Hepatocyte (in vitro differentiated cells): ENCODE measurements at regions not wholly inside any gene's neighbourhood (a gene's known extent, or its start where the extent isn't known, plus 50 kb on each side); places are given as distances from the start of the nearest gene placed in this dataset.
A peak's percentile ranks its signal among the peaks of the same experiment; 100 is the strongest.

Experiments used
- DNase-seq: peaks from one replicate; pipeline ENCODE4 v3.0.0-alpha.2; 2016; ENCODE audit warnings: low spot score
- H2AFZ ChIP-seq: fragments of 200-600 bp; sonication (generic); 2 replicates; pipeline ENCODE4 v1.6.0; 2016; ENCODE audit warnings: antibody characterized with exemption, mild to moderate bottlenecking
- H3K27ac ChIP-seq: fragments of 200-600 bp; sonication (generic); 2 replicates; pipeline ENCODE4 v1.5.1; 2016; ENCODE audit warnings: mild to moderate bottlenecking
- H3K27me3 ChIP-seq: fragments of 200-600 bp; sonication (generic); 2 replicates; pipeline ENCODE4 v1.6.1; 2016
- H3K36me3 ChIP-seq: fragments of 200-600 bp; sonication (generic); replicated peaks from 2 replicates; pipeline ENCODE4 v1.5.1; 2016; ENCODE audit warnings: low read depth; ENCODE audit not compliant: insufficient read depth
- H3K4me1 ChIP-seq: fragments of 200-600 bp; sonication (generic); 2 replicates; pipeline ENCODE4 v1.5.1; 2016; ENCODE audit warnings: mild to moderate bottlenecking, moderate library complexity; ENCODE audit not compliant: insufficient read depth
- H3K4me2 ChIP-seq: fragments of 200-600 bp; sonication (generic); 2 replicates; pipeline ENCODE4 v1.6.0; 2016
- H3K4me3 ChIP-seq: fragments of 200-600 bp; sonication (generic); 2 replicates; pipeline ENCODE4 v1.5.1; 2016; ENCODE audit warnings: mild to moderate bottlenecking
- H3K79me2 ChIP-seq: fragments of 200-600 bp; sonication (generic); 2 replicates; pipeline ENCODE4 v1.6.0; 2017; ENCODE audit warnings: mild to moderate bottlenecking
- H3K9me2 ChIP-seq: fragments of 200-600 bp; sonication (generic); replicated peaks from 2 replicates; pipeline ENCODE4 v1.6.0; 2017; ENCODE audit warnings: mild to moderate bottlenecking; ENCODE audit not compliant: insufficient read depth
- H3K9me3 ChIP-seq: fragments of 200-600 bp; sonication (generic); 2 replicates; pipeline ENCODE4 v1.5.1; 2016; ENCODE audit warnings: low read depth, mild to moderate bottlenecking
- H4K20me1 ChIP-seq: fragments of 200-600 bp; sonication (generic); 2 replicates; pipeline ENCODE4 v1.6.0; 2016; ENCODE audit warnings: mild to moderate bottlenecking; ENCODE audit not compliant: insufficient read depth, poor library complexity, severe bottlenecking
- EZH2 ChIP-seq: fragments of 200-600 bp; sonication (generic); IDR thresholded peaks from 2 replicates; pipeline ENCODE4 v1.6.1; 2016; ENCODE audit warnings: antibody characterized with exemption, mild to moderate bottlenecking, borderline replicate concordance
- EZH2phosphoT487 ChIP-seq: fragments of 200-600 bp; sonication (generic); IDR thresholded peaks from one replicate; pipeline ENCODE4 v1.6.1; 2018; ENCODE audit warnings: antibody characterized with exemption, mild to moderate bottlenecking, low read depth, moderate library complexity; ENCODE audit not compliant: unreplicated experiment, severe bottlenecking
- WGBS: methylation state at CpG from one replicate; pipeline ENCODE4 v1.1.6; 2016; ENCODE audit warnings: low lambda C conversion rate; ENCODE audit errors: missing lambda C conversion rate; 5-methylcytosine and 5-hydroxymethylcytosine counted together
- TF ChIP-seq, protein P1 (sequence below): fragments of 200-600 bp; sonication (generic); IDR thresholded peaks from 2 replicates; pipeline ENCODE4 v1.5.1; 2016; ENCODE audit warnings: antibody characterized with exemption, mild to moderate bottlenecking; ENCODE audit not compliant: poor library complexity

DNA sequence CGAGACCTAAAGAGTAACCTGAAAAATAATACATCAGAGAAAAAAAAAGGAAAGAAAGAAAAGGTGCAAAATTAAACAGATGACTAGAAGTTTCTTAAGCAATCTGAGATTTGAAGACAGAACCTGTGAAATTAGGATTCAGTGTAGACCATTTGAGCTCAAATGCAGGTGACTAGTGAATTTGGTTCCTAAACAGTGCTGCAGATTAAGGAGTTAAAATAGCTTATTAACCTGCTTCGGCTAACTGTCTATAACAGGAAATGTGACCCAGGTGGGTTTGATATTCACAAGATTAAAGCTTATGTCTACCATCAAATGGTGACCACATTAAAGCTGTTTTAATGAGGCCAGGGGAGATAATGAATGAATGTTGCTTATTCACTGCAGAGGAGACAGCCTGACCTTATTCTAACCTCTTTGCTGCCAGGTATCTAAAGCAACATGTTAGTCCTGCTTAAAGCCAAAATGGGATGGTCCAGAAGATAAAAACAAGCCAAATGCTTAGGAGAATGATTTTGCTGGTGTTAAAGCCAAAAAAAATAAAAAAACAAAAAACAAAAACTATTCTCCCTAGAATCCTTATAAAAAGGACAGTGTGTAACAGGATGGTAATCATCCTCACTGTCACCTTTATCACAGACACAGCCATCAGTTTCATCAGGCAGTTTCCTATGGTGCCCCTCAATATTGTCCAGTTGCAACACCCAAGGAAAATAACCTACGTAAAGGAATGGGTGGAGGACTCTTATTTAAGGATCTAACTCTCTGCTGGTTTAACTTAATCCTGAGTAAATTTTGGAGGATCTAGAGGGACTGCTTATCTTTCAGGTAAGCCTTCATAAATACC, 769.0 kb upstream of the ZEB2 start:
- WGBS = 70% methylated on average over 3 of the region's 3 CpGs
- no peak for TF ChIP-seq EZH2phosphoT487
- no peak for TF ChIP-seq EZH2
- TF ChIP-seq, protein P1, sequence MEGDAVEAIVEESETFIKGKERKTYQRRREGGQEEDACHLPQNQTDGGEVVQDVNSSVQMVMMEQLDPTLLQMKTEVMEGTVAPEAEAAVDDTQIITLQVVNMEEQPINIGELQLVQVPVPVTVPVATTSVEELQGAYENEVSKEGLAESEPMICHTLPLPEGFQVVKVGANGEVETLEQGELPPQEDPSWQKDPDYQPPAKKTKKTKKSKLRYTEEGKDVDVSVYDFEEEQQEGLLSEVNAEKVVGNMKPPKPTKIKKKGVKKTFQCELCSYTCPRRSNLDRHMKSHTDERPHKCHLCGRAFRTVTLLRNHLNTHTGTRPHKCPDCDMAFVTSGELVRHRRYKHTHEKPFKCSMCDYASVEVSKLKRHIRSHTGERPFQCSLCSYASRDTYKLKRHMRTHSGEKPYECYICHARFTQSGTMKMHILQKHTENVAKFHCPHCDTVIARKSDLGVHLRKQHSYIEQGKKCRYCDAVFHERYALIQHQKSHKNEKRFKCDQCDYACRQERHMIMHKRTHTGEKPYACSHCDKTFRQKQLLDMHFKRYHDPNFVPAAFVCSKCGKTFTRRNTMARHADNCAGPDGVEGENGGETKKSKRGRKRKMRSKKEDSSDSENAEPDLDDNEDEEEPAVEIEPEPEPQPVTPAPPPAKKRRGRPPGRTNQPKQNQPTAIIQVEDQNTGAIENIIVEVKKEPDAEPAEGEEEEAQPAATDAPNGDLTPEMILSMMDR = no peak
- Histone ChIP-seq H3K4me3 (no peak overlapping the region), H2AFZ (no peak overlapping the region), H3K4me2 (no peak overlapping the region), H3K9me3 (no peaks in the 10 kb centered on the region), H4K20me1 (no peaks in the 10 kb centered on the region), H3K27ac (no peak overlapping the region), H3K9me2 (no peaks in the 10 kb centered on the region), H3K36me3 (no peaks in the 10 kb centered on the region), H3K4me1 (no peaks in the 10 kb centered on the region), H3K79me2 (no peaks in the 10 kb centered on the region), H3K27me3 (no peaks in the 10 kb centered on the region)
- no peak for DNase-seq

DNA sequence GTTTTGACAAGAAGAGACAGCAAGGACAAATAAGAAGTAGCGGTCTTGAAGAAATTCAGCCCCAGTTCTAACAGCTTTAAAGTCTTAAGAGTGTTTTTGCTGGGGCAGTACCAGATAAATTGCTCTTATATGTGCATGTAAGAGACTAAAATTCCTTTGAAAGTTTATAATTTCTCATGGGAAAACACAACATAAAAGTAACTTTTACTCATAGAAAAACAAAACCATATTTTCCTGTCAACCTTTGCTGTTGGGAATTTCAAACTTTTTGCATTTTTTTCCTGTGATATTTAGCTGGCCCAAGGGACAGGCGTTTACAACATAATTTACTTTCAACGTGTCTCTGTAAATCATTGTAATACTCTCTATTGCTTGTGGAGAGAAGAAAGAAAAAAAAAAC, 767.8 kb upstream of the ZEB2 start:
- no peaks in the 10 kb centered on the region for H3K27me3 ChIP-seq
- TF ChIP-seq, protein P1 = no peak
- TF ChIP-seq EZH2 = no peak
- TF ChIP-seq EZH2phosphoT487 = no peak
- no peaks in the 10 kb centered on the region for H4K20me1 ChIP-seq
- 48% methylated on average over 3 of the region's 3 CpGs for WGBS
- H3K9me2 ChIP-seq = no peaks in the 10 kb centered on the region
- no peak overlapping the region for H3K27ac ChIP-seq
- no peaks in the 10 kb centered on the region for H3K9me3 ChIP-seq
- H2AFZ ChIP-seq = no peak overlapping the region
- no peaks in the 10 kb centered on the region for H3K4me1 ChIP-seq
- no peak overlapping the region for H3K4me3 ChIP-seq
- DNase-seq = no peak
- no peaks in the 10 kb centered on the region for H3K36me3 ChIP-seq
- peak overlapping the region; percentile 55 for H3K4me2 ChIP-seq
- H3K79me2 ChIP-seq = no peaks in the 10 kb centered on the region

DNA sequence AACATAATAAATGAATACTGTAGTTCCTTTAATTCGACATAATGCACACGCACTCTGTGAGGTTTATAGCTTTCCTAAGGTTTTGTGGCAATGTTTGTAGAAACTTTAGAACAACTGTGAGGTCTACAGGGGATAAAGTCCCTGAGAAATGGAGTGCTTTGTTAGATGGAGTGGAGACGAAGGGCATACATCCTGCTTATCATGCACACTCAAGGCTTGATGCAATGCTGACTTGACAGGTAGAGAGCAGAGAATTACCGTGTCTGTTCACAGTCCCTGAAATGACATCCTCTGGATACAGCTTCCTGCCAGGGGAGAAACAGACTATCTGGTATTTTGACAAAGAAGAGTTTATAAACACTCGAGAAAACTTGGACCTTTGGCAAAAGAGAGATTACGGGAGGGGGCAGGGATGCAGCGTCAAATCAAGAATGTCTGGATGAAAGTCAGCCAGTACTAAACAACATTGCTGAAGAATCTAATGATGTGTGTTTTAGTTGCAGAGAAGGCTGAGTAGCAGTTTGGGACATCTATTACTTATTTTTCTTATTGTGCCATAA, 766.9 kb upstream of the ZEB2 start:
- WGBS = 57% methylated on average over 7 of the region's 7 CpGs
- no peaks in the 10 kb centered on the region for H3K4me1 ChIP-seq
- H2AFZ ChIP-seq = no peak overlapping the region
- no peak overlapping the region for H3K4me3 ChIP-seq
- no peaks in the 10 kb centered on the region for H3K9me2 ChIP-seq
- H3K27me3 ChIP-seq = no peaks in the 10 kb centered on the region
- H3K79me2 ChIP-seq = no peaks in the 10 kb centered on the region
- H4K20me1 ChIP-seq = no peaks in the 10 kb centered on the region
- H3K36me3 ChIP-seq = no peaks in the 10 kb centered on the region
- no peak for TF ChIP-seq EZH2
- TF ChIP-seq, protein P1 = no peak
- TF ChIP-seq EZH2phosphoT487 = no peak
- no peak for DNase-seq
- H3K4me2 ChIP-seq = peak overlapping the region; percentile 55
- H3K9me3 ChIP-seq = no peaks in the 10 kb centered on the region
- no peak overlapping the region for H3K27ac ChIP-seq
